HG03571 (cell line): ENCODE measurements at regions not wholly inside any gene's neighbourhood (a gene's known extent, or its start where the extent isn't known, plus 50 kb on each side); places are given as distances from the start of the nearest gene placed in this dataset.

Source experiments
- ATAC-seq: cut with Tn5 transposase; IDR thresholded peaks from one replicate; pipeline ENCODE4 v1.9.1; 2021; ENCODE audit not compliant: unreplicated experiment

- no peak for ATAC-seq
Measured at GRCh38 chrX:20637351-20637750, 370.6 kb upstream of the RPS6KA3 start.

- no peak for ATAC-seq
Measured at GRCh38 chrX:20633451-20633850, 366.7 kb upstream of the RPS6KA3 start.

- ATAC-seq: no peak
Measured at GRCh38 chrX:20623448-20623847, 356.7 kb upstream of the RPS6KA3 start.

GRCh38 chrX:20620306-20620705 is 353.6 kb upstream of the RPS6KA3 start:
- ATAC-seq: no peak

GRCh38 chrX:20609916-20610415 is 343.3 kb upstream of the RPS6KA3 start:
- no peak for ATAC-seq

GRCh38 chrX:20606831-20607230 is 340.1 kb upstream of the RPS6KA3 start:
- no peak for ATAC-seq

- ATAC-seq: no peak
Measured at GRCh38 chrX:20596856-20597255, 330.1 kb upstream of the RPS6KA3 start.

GRCh38 chrX:20595928-20596575 is 329.3 kb upstream of the RPS6KA3 start:
- ATAC-seq: no peak

- no peak for ATAC-seq
Measured at GRCh38 chrX:20594985-20595384, 328.3 kb upstream of the RPS6KA3 start.

- ATAC-seq: no peak
Measured at GRCh38 chrX:20593836-20594235, 327.1 kb upstream of the RPS6KA3 start.

- no peak for ATAC-seq
Measured at GRCh38 chrX:20593402-20593801, 326.7 kb upstream of the RPS6KA3 start.

GRCh38 chrX:20591246-20591645 is 324.5 kb upstream of the RPS6KA3 start:
- no peak for ATAC-seq

GRCh38 chrX:20585782-20586181 is 319.1 kb upstream of the RPS6KA3 start:
- no peak for ATAC-seq

GRCh38 chrX:20571611-20572010 is 304.9 kb upstream of the RPS6KA3 start:
- no peak for ATAC-seq

GRCh38 chrX:20567108-20567507 is 300.4 kb upstream of the RPS6KA3 start:
- ATAC-seq: no peak

GRCh38 chrX:20547611-20548051 is 280.9 kb upstream of the RPS6KA3 start:
- no peak for ATAC-seq

- ATAC-seq: no peak
Measured at GRCh38 chrX:20545538-20545937, 278.8 kb upstream of the RPS6KA3 start.

- ATAC-seq: no peak
Measured at GRCh38 chrX:20542072-20542471, 275.4 kb upstream of the RPS6KA3 start.

- no peak for ATAC-seq
Measured at GRCh38 chrX:20538974-20539373, 272.3 kb upstream of the RPS6KA3 start.

- ATAC-seq: no peak
Measured at GRCh38 chrX:20531667-20532066, 265.0 kb upstream of the RPS6KA3 start.

- ATAC-seq: no peak
Measured at GRCh38 chrX:20530406-20530921, 263.8 kb upstream of the RPS6KA3 start.

- no peak for ATAC-seq
Measured at GRCh38 chrX:20529711-20530110, 263.0 kb upstream of the RPS6KA3 start.

- ATAC-seq: no peak
Measured at GRCh38 chrX:20529301-20529700, 262.6 kb upstream of the RPS6KA3 start.
